IPS DF 19.7 (cell line): ENCODE measurements at regions not wholly inside any gene's neighbourhood (a gene's known extent, or its start where the extent isn't known, plus 50 kb on each side); places are given as distances from the start of the nearest gene placed in this dataset.
A peak's percentile ranks its signal among the peaks of the same experiment; 100 is the strongest.

ENCODE experiments used
- DNase-seq: peaks from one replicate; pipeline ENCODE4 v3.0.0-alpha.2; 2013; ENCODE audit warnings: low read depth, low spot score

GRCh38 chr13:66071608-66072007 is 1158.5 kb downstream of the PCDH9 start:
- no peak for DNase-seq

- DNase-seq: no peak
These were observed 1159.1 kb downstream of the PCDH9 start for GRCh38 chr13:66071029-66071428.

GRCh38 chr13:66069570-66069969 is 1160.6 kb downstream of the PCDH9 start:
- no peak for DNase-seq

- no peak for DNase-seq
These were observed 1161.5 kb downstream of the PCDH9 start for GRCh38 chr13:66068683-66069082.

- no peak for DNase-seq
These were observed 1181.2 kb downstream of the PCDH9 start for GRCh38 chr13:66048888-66049287.

- no peak for DNase-seq
These were observed 1189.6 kb downstream of the PCDH9 start for GRCh38 chr13:66040506-66040905.

- no peak for DNase-seq
These were observed 1193.0 kb downstream of the PCDH9 start for GRCh38 chr13:66037096-66037495.

GRCh38 chr13:66036636-66037035 is 1193.5 kb downstream of the PCDH9 start:
- no peak for DNase-seq

- DNase-seq: no peak
These were observed 1194.0 kb downstream of the PCDH9 start for GRCh38 chr13:66036024-66036614.

- no peak for DNase-seq
These were observed 1196.2 kb downstream of the PCDH9 start for GRCh38 chr13:66033924-66034323.

GRCh38 chr13:66021846-66022245 is 1208.3 kb downstream of the PCDH9 start:
- no peak for DNase-seq

GRCh38 chr13:66014771-66015170 is 1215.4 kb downstream of the PCDH9 start:
- DNase-seq: no peak

- no peak for DNase-seq
These were observed 1220.9 kb downstream of the PCDH9 start for GRCh38 chr13:66009241-66009640.

GRCh38 chr13:66003558-66003957 is 1226.6 kb downstream of the PCDH9 start:
- DNase-seq: no peak

- no peak for DNase-seq
These were observed 1229.0 kb downstream of the PCDH9 start for GRCh38 chr13:66001140-66001539.

- no peak for DNase-seq
These were observed 1230.7 kb downstream of the PCDH9 start for GRCh38 chr13:65999411-65999810.

GRCh38 chr13:65990684-65991083 is 1239.5 kb downstream of the PCDH9 start:
- DNase-seq: no peak

GRCh38 chr13:65985612-65986011 is 1244.5 kb downstream of the PCDH9 start:
- DNase-seq: no peak

GRCh38 chr13:65977525-65977924 is 1252.6 kb downstream of the PCDH9 start:
- no peak for DNase-seq

GRCh38 chr13:65971541-65971940 is 1258.6 kb downstream of the PCDH9 start:
- DNase-seq: no peak

- DNase-seq: peak; percentile 52
These were observed 1263.1 kb downstream of the PCDH9 start for GRCh38 chr13:65966991-65967451.

- DNase-seq: no peak
These were observed 1264.6 kb downstream of the PCDH9 start for GRCh38 chr13:65965501-65965900.

GRCh38 chr13:65964672-65965071 is 1265.5 kb downstream of the PCDH9 start:
- no peak for DNase-seq

GRCh38 chr13:65959305-65959704 is 1270.8 kb downstream of the PCDH9 start:
- DNase-seq: no peak
